ENCODE measurements at regions not wholly inside any gene's neighbourhood (a gene's known extent, or its start where the extent isn't known, plus 50 kb on each side); places are given as distances from the start of the nearest gene placed in this dataset.

DNA sequence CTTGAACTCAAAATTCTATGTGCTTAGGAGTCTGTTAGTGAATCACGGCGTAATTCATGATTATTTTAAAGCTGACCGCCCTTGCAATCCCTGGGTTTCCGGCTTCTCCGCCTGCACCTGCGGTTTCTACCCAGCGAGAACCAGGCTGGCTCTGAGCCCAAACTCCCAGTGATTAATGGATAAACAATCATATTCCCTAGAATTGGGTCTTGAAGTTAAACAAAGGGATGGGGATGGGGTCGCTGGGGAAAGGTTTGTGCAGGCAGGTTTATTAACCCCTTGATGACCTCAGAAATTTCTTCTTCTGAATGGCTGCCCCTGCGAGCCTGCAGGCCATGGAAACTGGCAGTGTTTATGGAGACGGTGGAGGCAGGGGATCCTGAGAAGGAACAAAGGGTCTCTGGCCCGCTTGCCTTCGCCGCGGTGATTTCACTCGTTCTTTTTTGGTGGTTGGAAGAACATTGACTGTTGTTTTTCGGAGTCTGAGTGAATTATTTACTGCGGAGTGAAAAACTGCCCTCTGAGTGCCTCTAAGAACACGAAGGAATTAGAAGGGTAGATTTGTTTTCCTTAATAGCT, 1000.3 kb downstream of the BRD1 start:
- TF ChIP-seq ZNF138 (CRISPR knock-in tag; IDR thresholded peaks at IDR 0.05; ENCODE audit: low read depth) (no peak), POLR2A (IDR thresholded peaks at IDR 0.05; ENCODE audit: insufficient read depth in 1 of 2, low read depth in 2 of 2, low read length in 2 of 2) (no peak), KDM4B (CRISPR knock-in tag; IDR thresholded peaks at IDR 0.05) (no peak), JUND (CRISPR knock-in tag; IDR thresholded peaks at IDR 0.05) (no peak), SMAD3 (CRISPR knock-in tag; IDR thresholded peaks at IDR 0.05) (no peak), KDM5B (CRISPR knock-in tag; IDR thresholded peaks at IDR 0.05; ENCODE audit: borderline replicate concordance) (no peak), KAT7 (CRISPR knock-in tag; IDR thresholded peaks at IDR 0.05; ENCODE audit: borderline replicate concordance) (no peak), ZNF790 (CRISPR knock-in tag; IDR thresholded peaks at IDR 0.05; ENCODE audit: borderline replicate concordance) (no peak), MIER3 (CRISPR knock-in tag; IDR thresholded peaks at IDR 0.05; ENCODE audit: borderline replicate concordance) (no peak), SRF (IDR thresholded peaks at IDR 0.05; ENCODE audit: low read depth, low read length) (no peak)
- TF ChIP-seq, protein P1, sequence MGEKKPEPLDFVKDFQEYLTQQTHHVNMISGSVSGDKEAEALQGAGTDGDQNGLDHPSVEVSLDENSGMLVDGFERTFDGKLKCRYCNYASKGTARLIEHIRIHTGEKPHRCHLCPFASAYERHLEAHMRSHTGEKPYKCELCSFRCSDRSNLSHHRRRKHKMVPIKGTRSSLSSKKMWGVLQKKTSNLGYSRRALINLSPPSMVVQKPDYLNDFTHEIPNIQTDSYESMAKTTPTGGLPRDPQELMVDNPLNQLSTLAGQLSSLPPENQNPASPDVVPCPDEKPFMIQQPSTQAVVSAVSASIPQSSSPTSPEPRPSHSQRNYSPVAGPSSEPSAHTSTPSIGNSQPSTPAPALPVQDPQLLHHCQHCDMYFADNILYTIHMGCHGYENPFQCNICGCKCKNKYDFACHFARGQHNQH (CRISPR knock-in tag; IDR thresholded peaks at IDR 0.05): no peak
- TF ChIP-seq, protein P2, sequence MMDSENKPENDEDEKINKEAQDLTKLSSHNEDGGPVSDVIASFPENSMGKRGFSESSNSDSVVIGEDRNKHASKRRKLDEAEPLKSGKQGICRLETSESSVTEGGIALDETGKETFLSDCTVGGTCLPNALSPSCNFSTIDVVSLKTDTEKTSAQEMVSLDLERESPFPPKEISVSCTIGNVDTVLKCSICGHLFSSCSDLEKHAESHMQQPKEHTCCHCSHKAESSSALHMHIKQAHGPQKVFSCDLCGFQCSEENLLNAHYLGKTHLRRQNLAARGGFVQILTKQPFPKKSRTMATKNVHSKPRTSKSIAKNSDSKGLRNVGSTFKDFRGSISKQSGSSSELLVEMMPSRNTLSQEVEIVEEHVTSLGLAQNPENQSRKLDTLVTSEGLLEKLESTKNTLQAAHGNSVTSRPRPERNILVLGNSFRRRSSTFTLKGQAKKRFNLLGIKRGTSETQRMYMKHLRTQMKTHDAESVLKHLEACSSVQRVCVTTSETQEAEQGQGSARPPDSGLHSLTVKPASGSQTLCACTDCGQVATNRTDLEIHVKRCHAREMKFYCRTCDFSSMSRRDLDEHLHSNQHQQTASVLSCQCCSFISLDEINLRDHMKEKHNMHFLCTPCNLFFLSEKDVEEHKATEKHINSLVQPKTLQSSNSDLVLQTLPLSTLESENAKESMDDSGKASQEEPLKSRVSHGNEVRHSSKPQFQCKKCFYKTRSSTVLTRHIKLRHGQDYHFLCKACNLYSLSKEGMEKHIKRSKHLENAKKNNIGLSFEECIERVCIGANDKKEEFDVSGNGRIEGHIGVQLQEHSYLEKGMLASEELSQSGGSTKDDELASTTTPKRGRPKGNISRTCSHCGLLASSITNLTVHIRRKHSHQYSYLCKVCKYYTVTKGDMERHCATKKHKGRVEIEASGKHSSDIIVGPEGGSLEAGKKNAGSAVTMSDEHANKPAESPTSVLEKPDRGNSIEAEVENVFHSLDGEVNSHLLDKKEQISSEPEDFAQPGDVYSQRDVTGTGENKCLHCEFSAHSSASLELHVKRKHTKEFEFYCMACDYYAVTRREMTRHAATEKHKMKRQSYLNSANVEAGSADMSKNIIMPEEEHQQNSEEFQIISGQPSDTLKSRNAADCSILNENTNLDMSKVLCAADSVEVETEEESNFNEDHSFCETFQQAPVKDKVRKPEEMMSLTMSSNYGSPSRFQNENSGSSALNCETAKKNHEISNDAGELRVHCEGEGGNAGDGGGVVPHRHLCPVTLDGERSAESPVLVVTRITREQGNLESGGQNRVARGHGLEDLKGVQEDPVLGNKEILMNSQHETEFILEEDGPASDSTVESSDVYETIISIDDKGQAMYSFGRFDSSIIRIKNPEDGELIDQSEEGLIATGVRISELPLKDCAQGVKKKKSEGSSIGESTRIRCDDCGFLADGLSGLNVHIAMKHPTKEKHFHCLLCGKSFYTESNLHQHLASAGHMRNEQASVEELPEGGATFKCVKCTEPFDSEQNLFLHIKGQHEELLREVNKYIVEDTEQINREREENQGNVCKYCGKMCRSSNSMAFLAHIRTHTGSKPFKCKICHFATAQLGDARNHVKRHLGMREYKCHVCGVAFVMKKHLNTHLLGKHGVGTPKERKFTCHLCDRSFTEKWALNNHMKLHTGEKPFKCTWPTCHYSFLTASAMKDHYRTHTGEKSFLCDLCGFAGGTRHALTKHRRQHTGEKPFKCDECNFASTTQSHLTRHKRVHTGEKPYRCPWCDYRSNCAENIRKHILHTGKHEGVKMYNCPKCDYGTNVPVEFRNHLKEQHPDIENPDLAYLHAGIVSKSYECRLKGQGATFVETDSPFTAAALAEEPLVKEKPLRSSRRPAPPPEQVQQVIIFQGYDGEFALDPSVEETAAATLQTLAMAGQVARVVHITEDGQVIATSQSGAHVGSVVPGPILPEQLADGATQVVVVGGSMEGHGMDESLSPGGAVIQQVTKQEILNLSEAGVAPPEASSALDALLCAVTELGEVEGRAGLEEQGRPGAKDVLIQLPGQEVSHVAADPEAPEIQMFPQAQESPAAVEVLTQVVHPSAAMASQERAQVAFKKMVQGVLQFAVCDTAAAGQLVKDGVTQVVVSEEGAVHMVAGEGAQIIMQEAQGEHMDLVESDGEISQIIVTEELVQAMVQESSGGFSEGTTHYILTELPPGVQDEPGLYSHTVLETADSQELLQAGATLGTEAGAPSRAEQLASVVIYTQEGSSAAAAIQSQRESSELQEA (CRISPR knock-in tag; IDR thresholded peaks at IDR 0.05; ENCODE audit: not compliant biosample characterization): no peak
- TF ChIP-seq, protein P3, sequence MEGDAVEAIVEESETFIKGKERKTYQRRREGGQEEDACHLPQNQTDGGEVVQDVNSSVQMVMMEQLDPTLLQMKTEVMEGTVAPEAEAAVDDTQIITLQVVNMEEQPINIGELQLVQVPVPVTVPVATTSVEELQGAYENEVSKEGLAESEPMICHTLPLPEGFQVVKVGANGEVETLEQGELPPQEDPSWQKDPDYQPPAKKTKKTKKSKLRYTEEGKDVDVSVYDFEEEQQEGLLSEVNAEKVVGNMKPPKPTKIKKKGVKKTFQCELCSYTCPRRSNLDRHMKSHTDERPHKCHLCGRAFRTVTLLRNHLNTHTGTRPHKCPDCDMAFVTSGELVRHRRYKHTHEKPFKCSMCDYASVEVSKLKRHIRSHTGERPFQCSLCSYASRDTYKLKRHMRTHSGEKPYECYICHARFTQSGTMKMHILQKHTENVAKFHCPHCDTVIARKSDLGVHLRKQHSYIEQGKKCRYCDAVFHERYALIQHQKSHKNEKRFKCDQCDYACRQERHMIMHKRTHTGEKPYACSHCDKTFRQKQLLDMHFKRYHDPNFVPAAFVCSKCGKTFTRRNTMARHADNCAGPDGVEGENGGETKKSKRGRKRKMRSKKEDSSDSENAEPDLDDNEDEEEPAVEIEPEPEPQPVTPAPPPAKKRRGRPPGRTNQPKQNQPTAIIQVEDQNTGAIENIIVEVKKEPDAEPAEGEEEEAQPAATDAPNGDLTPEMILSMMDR (CRISPR knock-in tag; IDR thresholded peaks at IDR 0.05): no peak
- TF ChIP-seq, protein P4, sequence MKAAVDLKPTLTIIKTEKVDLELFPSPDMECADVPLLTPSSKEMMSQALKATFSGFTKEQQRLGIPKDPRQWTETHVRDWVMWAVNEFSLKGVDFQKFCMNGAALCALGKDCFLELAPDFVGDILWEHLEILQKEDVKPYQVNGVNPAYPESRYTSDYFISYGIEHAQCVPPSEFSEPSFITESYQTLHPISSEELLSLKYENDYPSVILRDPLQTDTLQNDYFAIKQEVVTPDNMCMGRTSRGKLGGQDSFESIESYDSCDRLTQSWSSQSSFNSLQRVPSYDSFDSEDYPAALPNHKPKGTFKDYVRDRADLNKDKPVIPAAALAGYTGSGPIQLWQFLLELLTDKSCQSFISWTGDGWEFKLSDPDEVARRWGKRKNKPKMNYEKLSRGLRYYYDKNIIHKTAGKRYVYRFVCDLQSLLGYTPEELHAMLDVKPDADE (CRISPR knock-in tag; IDR thresholded peaks at IDR 0.05): no peak

Measured in HepG2 (cell line).